Calu3 (cell line): ENCODE measurements at regions not wholly inside any gene's neighbourhood (a gene's known extent, or its start where the extent isn't known, plus 50 kb on each side); places are given as distances from the start of the nearest gene placed in this dataset.

ENCODE experiments used
- BruUV-seq: library from RNA; stranded (reverse); fragments of 400-500 nt; replicated peaks from 2 replicates; lab custom pipeline; 2021; lab: Mats Ljungman, UMichigan
- CTCF ChIA-PET: fragments of 300-600 bp; sonication (Branson Sonifier 250); formaldehyde crosslinking; loops from one replicate; lab custom pipeline; 2022; ENCODE audit warnings: antibody characterized with exemption; lab: Charles Lee
- DNase-seq: peaks from one replicate; pipeline ENCODE4 v3.0.0; 2022
- H3K27ac Mint-ChIP-seq: one replicate; pipeline ENCODE4 v1.8.0; 2022; ENCODE audit warnings: mixed read lengths; ENCODE audit not compliant: unreplicated experiment
- H3K27me3 Mint-ChIP-seq: one replicate; pipeline ENCODE4 v1.8.0; 2022; ENCODE audit warnings: mixed read lengths; ENCODE audit not compliant: unreplicated experiment
- H3K36me3 Mint-ChIP-seq: one replicate; pipeline ENCODE4 v1.8.0; 2022; ENCODE audit warnings: mild to moderate bottlenecking, moderate library complexity, mixed read lengths; ENCODE audit not compliant: insufficient read depth, unreplicated experiment
- H3K4me1 Mint-ChIP-seq: one replicate; pipeline ENCODE4 v1.8.0; 2022; ENCODE audit warnings: mild to moderate bottlenecking, low read depth, mixed read lengths; ENCODE audit not compliant: unreplicated experiment
- H3K4me3 Mint-ChIP-seq: one replicate; pipeline ENCODE4 v1.8.0; 2022; ENCODE audit warnings: mild to moderate bottlenecking, low read depth, moderate library complexity, mixed read lengths; ENCODE audit not compliant: unreplicated experiment
- H3K9me3 Mint-ChIP-seq: one replicate; pipeline ENCODE4 v1.8.0; 2022; ENCODE audit warnings: low read depth, mixed read lengths; ENCODE audit not compliant: unreplicated experiment
- intact Hi-C: fragments of 100-400 bp; cut with micrococcal nuclease; formaldehyde crosslinking; loops from one replicate; pipeline ENCODE4 v1.10.0; 2022; ENCODE audit not compliant: unreplicated experiment
- TF ChIP-seq, protein P1 (sequence below): fragments of 200-600 bp; IDR thresholded peaks from one replicate; pipeline ENCODE4 v1.8.0; 2022; ENCODE audit warnings: antibody characterized with exemption; ENCODE audit not compliant: unreplicated experiment

DNA sequence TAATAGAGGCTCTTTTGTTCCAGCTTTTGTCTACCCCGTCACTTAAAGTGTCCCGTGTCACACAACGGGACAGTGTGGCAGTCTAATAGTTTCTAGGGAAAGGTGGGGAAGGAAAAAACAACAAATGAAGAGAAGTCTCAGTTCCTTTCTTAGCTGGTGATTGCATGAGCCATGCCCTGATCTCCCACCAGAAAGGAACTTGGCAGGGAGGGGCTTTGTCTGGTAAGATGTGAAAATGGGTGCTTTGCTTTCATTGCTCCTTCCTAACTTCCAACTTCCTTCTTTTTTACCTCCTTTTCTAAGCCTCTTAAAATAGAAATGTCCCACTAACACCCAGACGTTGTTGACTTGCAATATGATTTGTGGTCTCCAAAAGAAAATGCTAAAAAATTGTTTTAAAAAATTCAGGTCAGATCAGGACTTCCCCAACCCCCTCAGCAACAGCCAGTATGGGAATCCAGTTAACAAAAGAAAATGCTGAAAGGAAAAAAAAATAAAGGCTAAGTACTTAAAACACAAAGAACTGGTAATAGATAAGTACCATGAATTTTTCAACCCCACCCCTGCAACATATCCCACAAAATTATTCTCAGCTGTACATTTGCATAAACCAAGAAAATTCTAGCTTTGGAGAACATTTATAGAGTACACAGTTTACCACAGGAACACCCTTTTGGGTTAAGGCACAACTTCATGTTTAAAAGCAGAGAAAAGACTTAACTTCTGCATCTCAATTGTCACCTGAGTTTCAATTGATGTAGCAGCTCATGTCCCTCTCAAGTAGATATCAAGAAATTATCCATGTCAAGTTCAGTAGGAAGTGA is 106.2 kb downstream of the NIBAN1 start:
- Mint-ChIP-seq H3K4me3 (no peak overlapping the region), H3K4me1 (peaks cover 19% of the 10 kb centered on the region), H3K27me3 (no peaks in the 10 kb centered on the region), H3K27ac (no peak overlapping the region), H3K36me3 (peaks cover 8% of the 10 kb centered on the region), H3K9me3 (peaks cover 5% of the 10 kb centered on the region)
- intact Hi-C loops: no loop called here
- TF ChIP-seq, protein P1, sequence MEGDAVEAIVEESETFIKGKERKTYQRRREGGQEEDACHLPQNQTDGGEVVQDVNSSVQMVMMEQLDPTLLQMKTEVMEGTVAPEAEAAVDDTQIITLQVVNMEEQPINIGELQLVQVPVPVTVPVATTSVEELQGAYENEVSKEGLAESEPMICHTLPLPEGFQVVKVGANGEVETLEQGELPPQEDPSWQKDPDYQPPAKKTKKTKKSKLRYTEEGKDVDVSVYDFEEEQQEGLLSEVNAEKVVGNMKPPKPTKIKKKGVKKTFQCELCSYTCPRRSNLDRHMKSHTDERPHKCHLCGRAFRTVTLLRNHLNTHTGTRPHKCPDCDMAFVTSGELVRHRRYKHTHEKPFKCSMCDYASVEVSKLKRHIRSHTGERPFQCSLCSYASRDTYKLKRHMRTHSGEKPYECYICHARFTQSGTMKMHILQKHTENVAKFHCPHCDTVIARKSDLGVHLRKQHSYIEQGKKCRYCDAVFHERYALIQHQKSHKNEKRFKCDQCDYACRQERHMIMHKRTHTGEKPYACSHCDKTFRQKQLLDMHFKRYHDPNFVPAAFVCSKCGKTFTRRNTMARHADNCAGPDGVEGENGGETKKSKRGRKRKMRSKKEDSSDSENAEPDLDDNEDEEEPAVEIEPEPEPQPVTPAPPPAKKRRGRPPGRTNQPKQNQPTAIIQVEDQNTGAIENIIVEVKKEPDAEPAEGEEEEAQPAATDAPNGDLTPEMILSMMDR: no peak
- DNase-seq: no peak
- no TSS peak for BruUV-seq
- CTCF ChIA-PET: no interaction called here

DNA sequence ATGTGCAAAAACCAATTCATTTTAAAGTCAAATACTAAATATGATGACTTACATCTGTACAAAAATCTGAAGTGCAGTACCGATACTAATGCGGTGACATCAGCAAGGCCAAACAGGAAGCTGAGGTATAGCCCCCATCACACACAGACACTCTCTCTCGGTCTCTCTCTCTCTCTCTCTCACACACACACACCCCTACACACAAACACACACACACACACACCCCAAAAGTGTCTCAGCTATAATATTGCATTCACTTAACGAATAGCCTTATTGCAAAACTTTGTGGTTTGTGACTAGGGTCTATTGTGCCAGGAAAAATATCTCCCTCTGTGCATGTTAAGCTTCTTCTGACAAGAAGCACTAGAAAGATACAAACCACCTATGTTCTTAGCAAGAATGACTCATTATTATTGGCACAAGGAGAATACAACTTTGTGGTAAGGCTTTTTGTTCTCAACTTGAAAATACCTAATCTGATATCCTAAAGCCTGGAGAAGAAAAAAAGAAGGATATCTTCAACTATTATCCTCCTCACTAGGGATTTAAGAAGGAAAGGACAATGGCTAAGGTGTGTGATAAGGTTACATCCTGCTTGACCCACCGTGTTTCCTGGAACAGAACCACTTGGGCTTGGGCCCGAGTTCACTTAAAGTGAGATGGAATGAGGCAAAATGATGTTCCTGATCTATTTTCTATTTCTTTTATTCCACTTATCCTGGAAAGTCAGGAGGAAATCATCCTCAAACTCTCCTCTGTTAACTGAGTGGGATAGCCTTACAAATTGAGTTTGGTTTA is 107.1 kb downstream of the NIBAN1 start:
- Mint-ChIP-seq H3K27ac (peak overlapping the region; percentile 8), H3K4me3 (no peak overlapping the region), H3K27me3 (no peaks in the 10 kb centered on the region), H3K4me1 (peaks cover 23% of the 10 kb centered on the region), H3K9me3 (peaks cover 5% of the 10 kb centered on the region), H3K36me3 (peaks cover 6% of the 10 kb centered on the region)
- BruUV-seq: no TSS peak
- TF ChIP-seq, protein P1: no peak
- CTCF ChIA-PET: interaction anchor here (0.5 to 0.7 kb wide), 3 partner anchors 11 to 61 kb away, joined by 3 to 4 read pairs (median 3); no protein-coding TSS in a partner anchor
- peak; percentile 13 for DNase-seq
- intact Hi-C loops: no loop called here

DNA sequence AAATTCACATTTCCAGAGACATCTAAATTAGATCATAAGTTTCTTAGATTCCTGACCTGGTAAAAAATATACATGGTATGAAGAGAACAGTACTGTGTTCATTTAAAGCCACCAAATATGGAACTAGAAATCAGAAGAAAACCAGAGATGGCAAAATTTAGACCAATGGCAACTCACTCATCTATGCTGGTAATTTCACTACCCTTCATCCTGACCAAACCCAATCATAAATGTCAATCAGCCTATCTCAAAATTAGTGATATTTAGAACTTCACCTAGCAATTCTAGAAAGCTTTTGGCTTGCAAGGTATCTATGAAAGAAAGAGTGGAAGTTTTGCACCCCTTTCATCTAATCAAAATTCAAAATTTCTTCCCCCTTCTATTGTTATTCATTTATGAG is 107.7 kb downstream of the NIBAN1 start:
- no TSS peak for BruUV-seq
- Mint-ChIP-seq H3K27ac (peak overlapping the region; percentile 8), H3K36me3 (no peaks in the 10 kb centered on the region), H3K27me3 (no peaks in the 10 kb centered on the region), H3K9me3 (no peaks in the 10 kb centered on the region), H3K4me3 (no peak overlapping the region), H3K4me1 (peaks cover 28% of the 10 kb centered on the region)
- no peak for DNase-seq
- intact Hi-C loops: no loop called here
- CTCF ChIA-PET: interaction anchor here (0.7 kb wide), 2 partner anchors 12 to 25 kb away, joined by 3 read pairs; no protein-coding TSS in a partner anchor
- TF ChIP-seq, protein P1: no peak

DNA sequence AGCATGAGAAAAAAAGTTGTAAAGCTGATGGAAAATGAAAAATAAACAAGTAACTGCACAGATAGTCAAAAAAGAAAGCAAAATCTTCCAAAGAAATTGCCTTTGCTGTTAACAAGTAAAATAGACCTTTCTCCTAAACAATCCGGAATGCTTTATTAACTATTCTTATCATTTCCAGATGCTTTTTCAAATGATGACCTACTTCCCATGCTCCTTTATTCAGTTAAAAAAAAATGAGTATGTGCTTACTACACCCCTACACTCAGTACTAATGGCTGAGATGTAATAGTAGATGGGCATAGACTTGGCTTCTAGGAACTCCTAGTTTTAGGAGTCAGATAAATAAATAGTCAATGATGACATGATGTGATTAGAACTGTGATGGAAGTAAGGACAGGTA is 108.5 kb downstream of the NIBAN1 start:
- no peak for DNase-seq
- H3K36me3 Mint-ChIP-seq: no peaks in the 10 kb centered on the region
- H3K9me3 Mint-ChIP-seq: no peaks in the 10 kb centered on the region
- BruUV-seq: no TSS peak
- peaks cover 28% of the 10 kb centered on the region for H3K4me1 Mint-ChIP-seq
- no peaks in the 10 kb centered on the region for H3K27me3 Mint-ChIP-seq
- H3K4me3 Mint-ChIP-seq: no peak overlapping the region
- intact Hi-C loops: no loop called here
- TF ChIP-seq, protein P1: no peak
- H3K27ac Mint-ChIP-seq: no peak overlapping the region
- CTCF ChIA-PET: no interaction called here
